Germinal center (tissue), 1 donor: ENCODE measurements at regions not wholly inside any gene's neighbourhood (a gene's known extent, or its start where the extent isn't known, plus 50 kb on each side); places are given as distances from the start of the nearest gene placed in this dataset.
"Not testable (repeated sequence)": the region's sequence is repeated elsewhere in the genome, so short reads cannot be mapped to it uniquely, and the experiment has no call there.

Experiments
- DNase-seq: peaks from one replicate; pipeline ENCODE4 v3.0.0; 2012; ENCODE audit warnings: mixed read lengths, low spot score

- DNase-seq: no peak
Measured at GRCh38 chr1:90864681-90865080, 147.6 kb upstream of the BARHL2 start.

GRCh38 chr1:90862782-90863181 is 145.7 kb upstream of the BARHL2 start:
- DNase-seq: no peak

- not testable (repeated sequence) for DNase-seq
Measured at GRCh38 chr1:90861421-90861820, 144.3 kb upstream of the BARHL2 start.

- DNase-seq: no peak
Measured at GRCh38 chr1:90856463-90857007, 139.4 kb upstream of the BARHL2 start.

GRCh38 chr1:90854397-90854924 is 137.4 kb upstream of the BARHL2 start:
- no peak for DNase-seq

- DNase-seq: no peak
Measured at GRCh38 chr1:90851711-90852050, 134.6 kb upstream of the BARHL2 start.

- DNase-seq: peak; percentile 84
Measured at GRCh38 chr1:90850898-90851710, 134.0 kb upstream of the BARHL2 start.

GRCh38 chr1:90850181-90850897 is 133.2 kb upstream of the BARHL2 start:
- no peak for DNase-seq

GRCh38 chr1:90841473-90841872 is 124.4 kb upstream of the BARHL2 start:
- no peak for DNase-seq

- DNase-seq: no peak
Measured at GRCh38 chr1:90840352-90840751, 123.2 kb upstream of the BARHL2 start.

- DNase-seq: no peak
Measured at GRCh38 chr1:90839323-90839722, 122.2 kb upstream of the BARHL2 start.

GRCh38 chr1:90838720-90839119 is 121.6 kb upstream of the BARHL2 start:
- no peak for DNase-seq

GRCh38 chr1:90837420-90837819 is 120.3 kb upstream of the BARHL2 start:
- DNase-seq: no peak

- DNase-seq: no peak
Measured at GRCh38 chr1:90836345-90836679, 119.2 kb upstream of the BARHL2 start.

- DNase-seq: peak; percentile 15
Measured at GRCh38 chr1:90835661-90836344, 118.7 kb upstream of the BARHL2 start.

- DNase-seq: no peak
Measured at GRCh38 chr1:90834886-90835660, 118.0 kb upstream of the BARHL2 start.

GRCh38 chr1:90834354-90834885 is 117.3 kb upstream of the BARHL2 start:
- no peak for DNase-seq

GRCh38 chr1:90833466-90834110 is 116.5 kb upstream of the BARHL2 start:
- DNase-seq: no peak

GRCh38 chr1:90831910-90832309 is 114.8 kb upstream of the BARHL2 start:
- no peak for DNase-seq

- no peak for DNase-seq
Measured at GRCh38 chr1:90826834-90827233, 109.7 kb upstream of the BARHL2 start.

- DNase-seq: no peak
Measured at GRCh38 chr1:90826024-90826423, 108.9 kb upstream of the BARHL2 start.
